ENCODE measurements at regions not wholly inside any gene's neighbourhood (a gene's known extent, or its start where the extent isn't known, plus 50 kb on each side); places are given as distances from the start of the nearest gene placed in this dataset.

- no peaks in the 10 kb centered on the region for H3K27me3 Mint-ChIP-seq (ENCODE audit: low read depth)
- H3K9me3 Mint-ChIP-seq: peaks cover 17% of the 10 kb centered on the region in 2 donors
- peaks cover 0 to 3% of the 10 kb centered on the region in 2 donors for H3K36me3 Mint-ChIP-seq (ENCODE audit: insufficient read depth in 2 of 2)
- H3K4me3 Mint-ChIP-seq: no peak overlapping the region
- no peak overlapping the region for H3K27ac Mint-ChIP-seq
- DNase-seq (no peak), ATAC-seq (replicated peaks in 1 of 2) (no peak)
- no peaks in the 10 kb centered on the region for H3K4me1 Mint-ChIP-seq (ENCODE audit: low read depth)
These were observed 595.4 kb upstream of the MIR17HG start for GRCh38 chr13:90752070-90752469.

GRCh38 chr13:90757127-90757680 lies 590.3 kb upstream of the MIR17HG start:
- no peak overlapping the region for H3K4me3 Mint-ChIP-seq
- H3K36me3 Mint-ChIP-seq (ENCODE audit: insufficient read depth in 2 of 2): no peaks in the 10 kb centered on the region
- H3K4me1 Mint-ChIP-seq (ENCODE audit: low read depth): no peaks in the 10 kb centered on the region
- peaks cover 8% of the 10 kb centered on the region in 2 donors for H3K9me3 Mint-ChIP-seq
- H3K27me3 Mint-ChIP-seq (ENCODE audit: low read depth): no peaks in the 10 kb centered on the region
- no peak for DNase-seq
- H3K27ac Mint-ChIP-seq: no peak overlapping the region
- no peak for ATAC-seq (replicated peaks in 1 of 2)

GRCh38 chr13:90760639-90761038 lies 586.8 kb upstream of the MIR17HG start:
- Mint-ChIP-seq H3K4me3 (no peak overlapping the region), H3K4me1 (ENCODE audit: low read depth) (no peaks in the 10 kb centered on the region), H3K9me3 (peaks cover 11 to 12% of the 10 kb centered on the region in 2 donors), H3K27ac (no peak overlapping the region), H3K36me3 (ENCODE audit: insufficient read depth in 2 of 2) (no peaks in the 10 kb centered on the region), H3K27me3 (ENCODE audit: low read depth) (no peaks in the 10 kb centered on the region)
- DNase-seq (no peak), ATAC-seq (replicated peaks in 1 of 2) (no peak)

- no peaks in the 10 kb centered on the region for H3K27me3 Mint-ChIP-seq (ENCODE audit: low read depth)
These were observed 583.9 kb upstream of the MIR17HG start for GRCh38 chr13:90763476-90764150.

GRCh38 chr13:90766386-90766902 lies 581.0 kb upstream of the MIR17HG start:
- no peaks in the 10 kb centered on the region for H3K36me3 Mint-ChIP-seq (ENCODE audit: insufficient read depth in 2 of 2)
- H3K4me1 Mint-ChIP-seq (ENCODE audit: low read depth): no peaks in the 10 kb centered on the region
- ATAC-seq (replicated peaks in 1 of 2) (no peak), DNase-seq (no peak)
- H3K27me3 Mint-ChIP-seq (ENCODE audit: low read depth): no peaks in the 10 kb centered on the region
- no peak overlapping the region for H3K4me3 Mint-ChIP-seq
- no peak overlapping the region for H3K27ac Mint-ChIP-seq
- H3K9me3 Mint-ChIP-seq: peaks cover 8 to 14% of the 10 kb centered on the region in 2 donors

More at GRCh38 chr13:90763476-90764150, 583.9 kb upstream of the MIR17HG start:
- no peak overlapping the region for H3K27ac Mint-ChIP-seq
- H3K4me3 Mint-ChIP-seq: no peak overlapping the region
- H3K4me1 Mint-ChIP-seq (ENCODE audit: low read depth): no peaks in the 10 kb centered on the region
- no peak for ATAC-seq (replicated peaks in 1 of 2)
- no peaks in the 10 kb centered on the region for H3K36me3 Mint-ChIP-seq (ENCODE audit: insufficient read depth in 2 of 2)
- H3K9me3 Mint-ChIP-seq: peaks cover 10% of the 10 kb centered on the region in 2 donors
- no peak for DNase-seq

- Mint-ChIP-seq H3K36me3 (ENCODE audit: insufficient read depth in 2 of 2) (no peaks in the 10 kb centered on the region), H3K4me3 (no peak overlapping the region), H3K9me3 (peaks cover 1 to 6% of the 10 kb centered on the region in 2 donors), H3K4me1 (ENCODE audit: low read depth) (no peaks in the 10 kb centered on the region), H3K27me3 (ENCODE audit: low read depth) (no peaks in the 10 kb centered on the region), H3K27ac (no peak overlapping the region)
- DNase-seq (no peak), ATAC-seq (replicated peaks in 1 of 2) (no peak)
These were observed 579.4 kb upstream of the MIR17HG start for GRCh38 chr13:90768116-90768515.

- ATAC-seq (replicated peaks in 1 of 2) (no peak), DNase-seq (no peak)
- no peaks in the 10 kb centered on the region for H3K36me3 Mint-ChIP-seq (ENCODE audit: insufficient read depth in 2 of 2)
- H3K27me3 Mint-ChIP-seq (ENCODE audit: low read depth): no peaks in the 10 kb centered on the region
- H3K4me3 Mint-ChIP-seq: no peak overlapping the region
- H3K9me3 Mint-ChIP-seq: peaks cover 2 to 4% of the 10 kb centered on the region in 2 donors
- no peak overlapping the region for H3K27ac Mint-ChIP-seq
- no peaks in the 10 kb centered on the region for H3K4me1 Mint-ChIP-seq (ENCODE audit: low read depth)
These were observed 578.1 kb upstream of the MIR17HG start for GRCh38 chr13:90769387-90769786.

GRCh38 chr13:90770334-90770733 lies 577.2 kb upstream of the MIR17HG start:
- H3K9me3 Mint-ChIP-seq: peaks cover 4 to 6% of the 10 kb centered on the region in 2 donors
- H3K4me1 Mint-ChIP-seq (ENCODE audit: low read depth): no peaks in the 10 kb centered on the region
- DNase-seq (no peak), ATAC-seq (replicated peaks in 1 of 2) (no peak)
- no peak overlapping the region for H3K4me3 Mint-ChIP-seq
- H3K36me3 Mint-ChIP-seq (ENCODE audit: insufficient read depth in 2 of 2): no peaks in the 10 kb centered on the region
- H3K27me3 Mint-ChIP-seq (ENCODE audit: low read depth): no peaks in the 10 kb centered on the region
- H3K27ac Mint-ChIP-seq: no peak overlapping the region

GRCh38 chr13:90773681-90774080 lies 573.8 kb upstream of the MIR17HG start:
- DNase-seq (no peak), ATAC-seq (replicated peaks in 1 of 2) (no peak)
- H3K27me3 Mint-ChIP-seq (ENCODE audit: low read depth): no peaks in the 10 kb centered on the region
- H3K27ac Mint-ChIP-seq: no peak overlapping the region
- no peaks in the 10 kb centered on the region for H3K4me1 Mint-ChIP-seq (ENCODE audit: low read depth)
- no peaks in the 10 kb centered on the region for H3K36me3 Mint-ChIP-seq (ENCODE audit: insufficient read depth in 2 of 2)
- H3K9me3 Mint-ChIP-seq: peaks cover 5 to 7% of the 10 kb centered on the region in 2 donors
- H3K4me3 Mint-ChIP-seq: no peak overlapping the region

GRCh38 chr13:90776051-90776748 lies 571.3 kb upstream of the MIR17HG start:
- no peak overlapping the region for H3K4me3 Mint-ChIP-seq
- no peak for DNase-seq
- no peak for ATAC-seq (replicated peaks in 1 of 2)
- H3K4me1 Mint-ChIP-seq (ENCODE audit: low read depth): no peaks in the 10 kb centered on the region
- H3K9me3 Mint-ChIP-seq: peaks cover 3 to 5% of the 10 kb centered on the region in 2 donors
- no peaks in the 10 kb centered on the region for H3K36me3 Mint-ChIP-seq (ENCODE audit: insufficient read depth in 2 of 2)
- H3K27ac Mint-ChIP-seq: no peak overlapping the region
- no peaks in the 10 kb centered on the region for H3K27me3 Mint-ChIP-seq (ENCODE audit: low read depth)

GRCh38 chr13:90783273-90783672 lies 564.2 kb upstream of the MIR17HG start:
- DNase-seq (no peak), ATAC-seq (replicated peaks in 1 of 2) (no peak)
- Mint-ChIP-seq H3K27ac (no peak overlapping the region), H3K36me3 (ENCODE audit: insufficient read depth in 2 of 2) (no peaks in the 10 kb centered on the region), H3K9me3 (peaks cover 0 to 3% of the 10 kb centered on the region in 2 donors), H3K4me1 (ENCODE audit: low read depth) (no peaks in the 10 kb centered on the region), H3K4me3 (no peak overlapping the region), H3K27me3 (ENCODE audit: low read depth) (no peaks in the 10 kb centered on the region)

- no peaks in the 10 kb centered on the region for H3K36me3 Mint-ChIP-seq (ENCODE audit: insufficient read depth in 2 of 2)
- H3K9me3 Mint-ChIP-seq: peaks cover 0 to 3% of the 10 kb centered on the region in 2 donors
- H3K4me3 Mint-ChIP-seq: no peak overlapping the region
- H3K4me1 Mint-ChIP-seq (ENCODE audit: low read depth): no peaks in the 10 kb centered on the region
- no peak for DNase-seq
- ATAC-seq (replicated peaks in 1 of 2): no peak
- no peak overlapping the region for H3K27ac Mint-ChIP-seq
- H3K27me3 Mint-ChIP-seq (ENCODE audit: low read depth): no peaks in the 10 kb centered on the region
These were observed 560.5 kb upstream of the MIR17HG start for GRCh38 chr13:90787007-90787406.

- Mint-ChIP-seq H3K9me3 (peaks cover 0 to 2% of the 10 kb centered on the region in 2 donors), H3K4me1 (ENCODE audit: low read depth) (no peaks in the 10 kb centered on the region), H3K27ac (no peak overlapping the region), H3K4me3 (no peak overlapping the region), H3K27me3 (ENCODE audit: low read depth) (no peaks in the 10 kb centered on the region), H3K36me3 (ENCODE audit: insufficient read depth in 2 of 2) (no peaks in the 10 kb centered on the region)
- ATAC-seq (replicated peaks in 1 of 2): no peak
- DNase-seq: no peak
These were observed 555.2 kb upstream of the MIR17HG start for GRCh38 chr13:90792335-90792734.
